ENCODE measurements at regions not wholly inside any gene's neighbourhood (a gene's known extent, or its start where the extent isn't known, plus 50 kb on each side); places are given as distances from the start of the nearest gene placed in this dataset.
A peak's percentile ranks its signal among the peaks of the same experiment; 100 is the strongest.

- Histone ChIP-seq H3K9ac (ENCODE audit: low read length) (no peak overlapping the region), H3K9me3 (ENCODE audit: low read length) (no peaks in the 10 kb centered on the region), H3F3A (ENCODE audit: low read length, unreplicated experiment) (no peaks in the 10 kb centered on the region), H3K4me1 (ENCODE audit: insufficient read depth, low read length) (no peaks in the 10 kb centered on the region), H3K4me2 (ENCODE audit: low read length) (no peak overlapping the region), H3K27ac (ENCODE audit: low read length) (no peak overlapping the region), H3K9me2 (replicated peaks; ENCODE audit: low read length) (no peaks in the 10 kb centered on the region), H3K27me3 (ENCODE audit: low read length) (no peaks in the 10 kb centered on the region), H3K4me3 (ENCODE audit: low read length) (no peak overlapping the region), H3K79me2 (ENCODE audit: low read length) (no peaks in the 10 kb centered on the region), H2AFZ (ENCODE audit: low read length) (no peak overlapping the region), H4K20me1 (ENCODE audit: low read length) (no peaks in the 10 kb centered on the region), H3K36me3 (ENCODE audit: low read depth, low read length) (no peaks in the 10 kb centered on the region)
- ChIA-PET POLR2A (ENCODE audit: unreplicated experiment) (no interaction called here), CTCF (no interaction called here)
- no TSS peak for BruUV-seq (replicated peaks)
- DNase-seq (no peak), ATAC-seq (no peak)
- no peak for TF ChIP-seq CTCF (conservative IDR thresholded peaks at IDR 0.05; ENCODE audit: low read depth, low read length)
- no peak for TF ChIP-seq EZH2 (IDR thresholded peaks at IDR 0.05; ENCODE audit: low read length, unreplicated experiment)
- TF ChIP-seq EZH2phosphoT487 (IDR thresholded peaks at IDR 0.05; ENCODE audit: borderline replicate concordance, low read length): no peak
- intact Hi-C loops (cut with micrococcal nuclease): no loop called here
These were observed 72.2 kb upstream of the MAN1A2 start for GRCh38 chr1:117295001-117295400.

- H3F3A ChIP-seq (ENCODE audit: low read length, unreplicated experiment): no peaks in the 10 kb centered on the region
- H3K4me3 ChIP-seq (ENCODE audit: low read length): no peak overlapping the region
- ChIA-PET CTCF (interaction anchor here (0.6 kb wide), 1 partner anchor 113 kb away, joined by 3 read pairs; no protein-coding TSS in a partner anchor), POLR2A (ENCODE audit: unreplicated experiment) (interaction anchor here (0.6 kb wide), 1 partner anchor 121 kb away, joined by 4 read pairs; no protein-coding TSS in a partner anchor)
- no peak overlapping the region for H3K27ac ChIP-seq (ENCODE audit: low read length)
- no peaks in the 10 kb centered on the region for H4K20me1 ChIP-seq (ENCODE audit: low read length)
- H3K9me2 ChIP-seq (replicated peaks; ENCODE audit: low read length): no peaks in the 10 kb centered on the region
- H3K27me3 ChIP-seq (ENCODE audit: low read length): no peaks in the 10 kb centered on the region
- H3K79me2 ChIP-seq (ENCODE audit: low read length): no peaks in the 10 kb centered on the region
- no peaks in the 10 kb centered on the region for H3K36me3 ChIP-seq (ENCODE audit: low read depth, low read length)
- H3K4me1 ChIP-seq (ENCODE audit: insufficient read depth, low read length): no peaks in the 10 kb centered on the region
- TF ChIP-seq EZH2 (IDR thresholded peaks at IDR 0.05; ENCODE audit: low read length, unreplicated experiment) (no peak), CTCF (conservative IDR thresholded peaks at IDR 0.05; ENCODE audit: low read depth, low read length) (no peak), EZH2phosphoT487 (IDR thresholded peaks at IDR 0.05; ENCODE audit: borderline replicate concordance, low read length) (no peak)
- no peak overlapping the region for H2AFZ ChIP-seq (ENCODE audit: low read length)
- no peak overlapping the region for H3K9ac ChIP-seq (ENCODE audit: low read length)
- no peak overlapping the region for H3K4me2 ChIP-seq (ENCODE audit: low read length)
- intact Hi-C loops (cut with micrococcal nuclease): no loop called here
- no peaks in the 10 kb centered on the region for H3K9me3 ChIP-seq (ENCODE audit: low read length)
- ATAC-seq (no peak), DNase-seq (peak; percentile 15)
- no TSS peak for BruUV-seq (replicated peaks)
These were observed 76.4 kb upstream of the MAN1A2 start for GRCh38 chr1:117290890-117291289.

GRCh38 chr1:117289316-117289870 is 77.9 kb upstream of the MAN1A2 start:
- CTCF ChIA-PET: no interaction called here
- BruUV-seq (replicated peaks): no TSS peak
- Histone ChIP-seq H3K27me3 (ENCODE audit: low read length) (no peaks in the 10 kb centered on the region), H3K4me1 (ENCODE audit: insufficient read depth, low read length) (no peaks in the 10 kb centered on the region), H3K4me2 (ENCODE audit: low read length) (no peak overlapping the region), H3F3A (ENCODE audit: low read length, unreplicated experiment) (no peaks in the 10 kb centered on the region), H3K9me2 (replicated peaks; ENCODE audit: low read length) (no peaks in the 10 kb centered on the region), H4K20me1 (ENCODE audit: low read length) (no peaks in the 10 kb centered on the region), H3K79me2 (ENCODE audit: low read length) (no peaks in the 10 kb centered on the region), H3K36me3 (ENCODE audit: low read depth, low read length) (no peaks in the 10 kb centered on the region), H3K9ac (ENCODE audit: low read length) (no peak overlapping the region), H3K27ac (ENCODE audit: low read length) (no peak overlapping the region), H2AFZ (ENCODE audit: low read length) (no peak overlapping the region), H3K4me3 (ENCODE audit: low read length) (no peak overlapping the region), H3K9me3 (ENCODE audit: low read length) (no peaks in the 10 kb centered on the region)
- DNase-seq (no peak), ATAC-seq (peak; percentile 58)
- TF ChIP-seq CTCF (conservative IDR thresholded peaks at IDR 0.05; ENCODE audit: low read depth, low read length): no peak
- POLR2A ChIA-PET (ENCODE audit: unreplicated experiment): no interaction called here
- intact Hi-C loops (cut with micrococcal nuclease): loop anchor here (10.0 kb wide), 1 partner anchor 465 kb away; no protein-coding TSS in a partner anchor
